Esophagus squamous epithelium (tissue), 4 donors: ENCODE measurements at regions not wholly inside any gene's neighbourhood (a gene's known extent, or its start where the extent isn't known, plus 50 kb on each side); places are given as distances from the start of the nearest gene placed in this dataset.
"Not testable (repeated sequence)": the region's sequence is repeated elsewhere in the genome, so short reads cannot be mapped to it uniquely, and the experiment has no call there.

Source experiments
- POLR2A ChIP-seq, 4 donors: fragments of 450-650 bp; IDR thresholded peaks; one replicate each; pipeline ENCODE4 v1.6.1; 2017; ENCODE audit warnings: antibody characterized with exemption in 4 of 4, mild to moderate bottlenecking in 4 of 4, moderate library complexity in 3 of 4
- TF ChIP-seq, protein P1 (sequence below), 6 experiments: fragments of 450-650 bp in 4 of 6; fragments of 200-600 bp in 2 of 6; sonication (generic) in 2 of 6; IDR thresholded peaks; one replicate each; pipeline ENCODE4 v1.5.1; 2016 to 2019; ENCODE audit warnings: antibody characterized with exemption in 6 of 6, mild to moderate bottlenecking in 4 of 6, moderate library complexity in 4 of 6

- TF ChIP-seq, protein P1, sequence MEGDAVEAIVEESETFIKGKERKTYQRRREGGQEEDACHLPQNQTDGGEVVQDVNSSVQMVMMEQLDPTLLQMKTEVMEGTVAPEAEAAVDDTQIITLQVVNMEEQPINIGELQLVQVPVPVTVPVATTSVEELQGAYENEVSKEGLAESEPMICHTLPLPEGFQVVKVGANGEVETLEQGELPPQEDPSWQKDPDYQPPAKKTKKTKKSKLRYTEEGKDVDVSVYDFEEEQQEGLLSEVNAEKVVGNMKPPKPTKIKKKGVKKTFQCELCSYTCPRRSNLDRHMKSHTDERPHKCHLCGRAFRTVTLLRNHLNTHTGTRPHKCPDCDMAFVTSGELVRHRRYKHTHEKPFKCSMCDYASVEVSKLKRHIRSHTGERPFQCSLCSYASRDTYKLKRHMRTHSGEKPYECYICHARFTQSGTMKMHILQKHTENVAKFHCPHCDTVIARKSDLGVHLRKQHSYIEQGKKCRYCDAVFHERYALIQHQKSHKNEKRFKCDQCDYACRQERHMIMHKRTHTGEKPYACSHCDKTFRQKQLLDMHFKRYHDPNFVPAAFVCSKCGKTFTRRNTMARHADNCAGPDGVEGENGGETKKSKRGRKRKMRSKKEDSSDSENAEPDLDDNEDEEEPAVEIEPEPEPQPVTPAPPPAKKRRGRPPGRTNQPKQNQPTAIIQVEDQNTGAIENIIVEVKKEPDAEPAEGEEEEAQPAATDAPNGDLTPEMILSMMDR (IDR thresholded peaks at IDR 0.05), result not testable (repeated sequence)
- TF ChIP-seq POLR2A (IDR thresholded peaks at IDR 0.05), result not testable (repeated sequence)
Measured at GRCh38 chr4:30589669-30590068, 130.5 kb upstream of the PCDH7 start.
